SK-N-SH (cell line): ENCODE measurements at regions not wholly inside any gene's neighbourhood (a gene's known extent, or its start where the extent isn't known, plus 50 kb on each side); places are given as distances from the start of the nearest gene placed in this dataset.

ENCODE experiments used
- CTCF ChIA-PET: fragments of 300-600, 350-600 bp; formaldehyde crosslinking; extraction: SDS; loops from one replicate; lab custom pipeline; 2021; lab: Yijun Ruan, JAX
- POLR2A ChIA-PET: fragments of 350-600 bp; sonication (Branson Sonifier 250); formaldehyde crosslinking; extraction: SDS; loops from one replicate; lab custom pipeline; 2020; ENCODE audit warnings: antibody characterized with exemption, inconsistent platforms; lab: Yijun Ruan, JAX
- DNase-seq: peaks from one replicate; pipeline ENCODE4 v3.0.0; 2012
- H2AFZ ChIP-seq: fragments of 200-600 bp; sonication (generic); 2 replicates; pipeline ENCODE4 v1.8.1; 2016; ENCODE audit warnings: antibody characterized with exemption, mild to moderate bottlenecking, low read depth
- H3F3A ChIP-seq: fragments of 200-600 bp; sonication (generic); replicated peaks from 2 replicates; pipeline ENCODE3; 2016; ENCODE audit warnings: antibody characterized with exemption, mild to moderate bottlenecking; ENCODE audit not compliant: insufficient read depth
- H3K27ac ChIP-seq, 2 experiments: fragments of 200-500 bp in 1 of 2; fragments of 200-600 bp in 1 of 2; sonication (Bioruptor generic) in 1 of 2; sonication (generic), shearing (Covaris generic) in 1 of 2; 2 replicates each; pipeline versions ENCODE4 v1.5.1 to v1.6.1; 2014 to 2016; ENCODE audit warnings: low read depth in 2 of 2, inconsistent platforms in 1 of 2, low read length in 1 of 2, mild to moderate bottlenecking in 1 of 2, mixed read lengths in 1 of 2
- H3K27me3 ChIP-seq: fragments of 200-600 bp; sonication (generic), shearing (Covaris generic); 2 replicates; pipeline ENCODE4 v1.6.1; 2016; ENCODE audit warnings: mixed run types; ENCODE audit not compliant: insufficient read depth
- H3K36me3 ChIP-seq, 2 experiments: fragments of 200-500 bp in 1 of 2; fragments of 200-600 bp in 1 of 2; sonication (Bioruptor generic) in 1 of 2; sonication (generic) in 1 of 2; replicated peaks in 1 of 2; 2 replicates each; pipeline versions ENCODE3 to v1.5.1; 2014 to 2016; ENCODE audit warnings: low read length in 1 of 2, mild to moderate bottlenecking in 1 of 2; ENCODE audit not compliant: insufficient read depth in 2 of 2, control insufficient read depth in 1 of 2
- H3K4me1 ChIP-seq, 2 experiments: fragments of 200-500 bp in 1 of 2; fragments of 200-600 bp in 1 of 2; sonication (Bioruptor generic) in 1 of 2; sonication (generic), shearing (Covaris generic) in 1 of 2; 2 replicates each; pipeline versions ENCODE4 v1.5.1 to v1.6.1; 2014 to 2016; ENCODE audit warnings: low read depth in 1 of 2, low read length in 1 of 2, mixed run types in 1 of 2; ENCODE audit not compliant: insufficient read depth in 2 of 2, control insufficient read depth in 1 of 2
- H3K4me2 ChIP-seq: fragments of 200-600 bp; sonication (generic), shearing (Covaris generic); 2 replicates; pipeline ENCODE4 v1.6.1; 2017; ENCODE audit warnings: mixed run types
- H3K4me3 ChIP-seq, 2 experiments: fragments of 200-500 bp in 1 of 2; fragments of 200-600 bp in 1 of 2; sonication (Bioruptor generic) in 1 of 2; sonication (generic), shearing (Covaris generic) in 1 of 2; 2 replicates each; pipeline versions ENCODE4 v1.5.1 to v1.8.1; 2014 to 2016; ENCODE audit warnings: low read depth in 2 of 2, inconsistent platforms in 1 of 2, low read length in 1 of 2, mild to moderate bottlenecking in 1 of 2, mixed read lengths in 1 of 2, moderate library complexity in 1 of 2
- H3K79me2 ChIP-seq: fragments of 200-600 bp; sonication (generic); 2 replicates; pipeline ENCODE4 v1.8.1; 2017; ENCODE audit warnings: mild to moderate bottlenecking; ENCODE audit not compliant: insufficient read depth
- H3K9ac ChIP-seq: fragments of 200-600 bp; sonication (generic); 2 replicates; pipeline ENCODE4 v1.6.1; 2017; ENCODE audit warnings: mixed run types
- H3K9me2 ChIP-seq: fragments of 200-600 bp; sonication (generic); 2 replicates; pipeline ENCODE4 v1.6.1; 2017; ENCODE audit warnings: mixed run types
- H3K9me3 ChIP-seq: fragments of 200-600 bp; sonication (generic); 2 replicates; pipeline ENCODE4 v1.6.1; 2017; ENCODE audit warnings: mixed run types, mild to moderate bottlenecking, moderate library complexity
- H4K20me1 ChIP-seq: fragments of 200-600 bp; sonication (generic); 2 replicates; pipeline ENCODE4 v1.6.1; 2017; ENCODE audit warnings: mild to moderate bottlenecking, mixed run types; ENCODE audit not compliant: insufficient read depth
- FOSL2 ChIP-seq: IDR thresholded peaks from 2 replicates; pipeline ENCODE4 v1.4.0; 2012; ENCODE audit warnings: low read depth, mild to moderate bottlenecking, moderate library complexity, borderline replicate concordance
- FOXJ3 ChIP-seq: sonication (generic); formaldehyde crosslinking; IDR thresholded peaks from 2 replicates; pipeline ENCODE4 v1.5.1; 2020; ENCODE audit warnings: mild to moderate bottlenecking, missing genetic modification reagents
- FOXM1 ChIP-seq: IDR thresholded peaks from 2 replicates; pipeline ENCODE4 v1.4.0; 2012; ENCODE audit warnings: low read depth, mild to moderate bottlenecking
- GATA2 ChIP-seq: sonication (generic); formaldehyde crosslinking; IDR thresholded peaks from 2 replicates; pipeline ENCODE4 v1.5.0; 2020; ENCODE audit warnings: mild to moderate bottlenecking, missing genetic modification reagents
- SIN3A ChIP-seq: IDR thresholded peaks from 2 replicates; pipeline ENCODE4 v1.6.1; 2012; ENCODE audit warnings: low read depth, mild to moderate bottlenecking, low read length, moderate library complexity, borderline replicate concordance
- TCF12 ChIP-seq: IDR thresholded peaks from 2 replicates; pipeline ENCODE4 v1.4.0; 2012
- WGBS: methylation state at CpG from one replicate; pipeline ENCODE4 v1.1.6; 2017; ENCODE audit warnings: low lambda C conversion rate; 5-methylcytosine and 5-hydroxymethylcytosine counted together
- TF ChIP-seq, protein P1 (sequence below): IDR thresholded peaks from 2 replicates; pipeline ENCODE4 v1.4.0; 2012; ENCODE audit warnings: low read depth, borderline replicate concordance
- TF ChIP-seq, protein P2 (sequence below): IDR thresholded peaks from 2 replicates; pipeline ENCODE4 v1.4.0; 2012; ENCODE audit warnings: low read depth, borderline replicate concordance
- TF ChIP-seq, protein P3 (sequence below): IDR thresholded peaks from 2 replicates; pipeline ENCODE4 v1.6.1; 2012; ENCODE audit warnings: mild to moderate bottlenecking, low read depth, low read length, moderate library complexity

DNA sequence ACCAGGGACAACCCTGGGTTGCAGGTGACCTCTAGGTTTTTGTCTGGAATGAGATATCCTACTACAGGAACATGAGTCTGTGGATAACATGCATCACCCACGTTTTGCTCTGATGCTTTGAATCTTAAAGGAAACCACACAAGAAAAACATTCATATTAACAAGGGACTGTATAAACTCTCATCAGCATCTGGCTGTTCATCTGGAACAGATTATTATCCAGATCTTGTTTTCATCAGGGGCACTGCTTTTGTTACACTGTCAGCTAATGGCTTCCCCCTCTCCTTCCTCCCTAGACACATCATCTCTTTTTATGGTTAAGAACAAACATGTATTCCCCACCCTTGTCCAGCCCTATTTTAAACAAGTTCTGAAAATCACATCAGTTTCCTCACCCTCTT, 1095.7 kb downstream of the AACS start (continued):
- TF ChIP-seq, protein P1, sequence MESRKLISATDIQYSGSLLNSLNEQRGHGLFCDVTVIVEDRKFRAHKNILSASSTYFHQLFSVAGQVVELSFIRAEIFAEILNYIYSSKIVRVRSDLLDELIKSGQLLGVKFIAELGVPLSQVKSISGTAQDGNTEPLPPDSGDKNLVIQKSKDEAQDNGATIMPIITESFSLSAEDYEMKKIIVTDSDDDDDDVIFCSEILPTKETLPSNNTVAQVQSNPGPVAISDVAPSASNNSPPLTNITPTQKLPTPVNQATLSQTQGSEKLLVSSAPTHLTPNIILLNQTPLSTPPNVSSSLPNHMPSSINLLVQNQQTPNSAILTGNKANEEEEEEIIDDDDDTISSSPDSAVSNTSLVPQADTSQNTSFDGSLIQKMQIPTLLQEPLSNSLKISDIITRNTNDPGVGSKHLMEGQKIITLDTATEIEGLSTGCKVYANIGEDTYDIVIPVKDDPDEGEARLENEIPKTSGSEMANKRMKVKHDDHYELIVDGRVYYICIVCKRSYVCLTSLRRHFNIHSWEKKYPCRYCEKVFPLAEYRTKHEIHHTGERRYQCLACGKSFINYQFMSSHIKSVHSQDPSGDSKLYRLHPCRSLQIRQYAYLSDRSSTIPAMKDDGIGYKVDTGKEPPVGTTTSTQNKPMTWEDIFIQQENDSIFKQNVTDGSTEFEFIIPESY, result no peak

DNA sequence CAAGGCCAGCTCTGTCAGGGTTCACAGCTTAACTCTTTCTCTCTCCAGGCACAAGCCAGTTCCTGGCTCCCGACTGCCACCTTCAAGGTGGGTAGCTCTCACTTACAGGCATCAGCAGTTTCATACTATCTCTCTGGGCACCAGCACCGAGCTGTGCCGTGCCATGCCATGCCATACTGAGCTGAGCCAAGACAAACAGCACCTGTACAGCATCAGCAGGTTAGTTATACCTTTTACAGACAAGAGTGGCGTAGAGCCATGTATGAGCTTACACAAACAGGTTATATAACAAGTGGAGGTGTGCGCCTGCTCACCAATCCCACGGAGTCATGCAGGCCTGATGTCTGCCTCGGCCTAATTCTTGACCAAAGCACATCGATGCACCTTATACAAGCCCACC, 1098.7 kb downstream of the AACS start:
- Histone ChIP-seq H3K27me3 (no peaks in the 10 kb centered on the region), H3K4me2 (no peak overlapping the region), H3K4me1 (no peaks in the 10 kb centered on the region), H3K9me3 (no peaks in the 10 kb centered on the region), H3K9me2 (no peaks in the 10 kb centered on the region)
- POLR2A ChIA-PET, result no interaction called here
- TF ChIP-seq, protein P2, sequence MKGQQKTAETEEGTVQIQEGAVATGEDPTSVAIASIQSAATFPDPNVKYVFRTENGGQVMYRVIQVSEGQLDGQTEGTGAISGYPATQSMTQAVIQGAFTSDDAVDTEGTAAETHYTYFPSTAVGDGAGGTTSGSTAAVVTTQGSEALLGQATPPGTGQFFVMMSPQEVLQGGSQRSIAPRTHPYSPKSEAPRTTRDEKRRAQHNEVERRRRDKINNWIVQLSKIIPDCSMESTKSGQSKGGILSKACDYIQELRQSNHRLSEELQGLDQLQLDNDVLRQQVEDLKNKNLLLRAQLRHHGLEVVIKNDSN, result no peak
- TF ChIP-seq GATA2 (no peak), SIN3A (no peak), FOXM1 (no peak), FOXJ3 (CRISPR knock-in tag) (no peak), FOSL2 (no peak), TCF12 (no peak)
- TF ChIP-seq, protein P3, sequence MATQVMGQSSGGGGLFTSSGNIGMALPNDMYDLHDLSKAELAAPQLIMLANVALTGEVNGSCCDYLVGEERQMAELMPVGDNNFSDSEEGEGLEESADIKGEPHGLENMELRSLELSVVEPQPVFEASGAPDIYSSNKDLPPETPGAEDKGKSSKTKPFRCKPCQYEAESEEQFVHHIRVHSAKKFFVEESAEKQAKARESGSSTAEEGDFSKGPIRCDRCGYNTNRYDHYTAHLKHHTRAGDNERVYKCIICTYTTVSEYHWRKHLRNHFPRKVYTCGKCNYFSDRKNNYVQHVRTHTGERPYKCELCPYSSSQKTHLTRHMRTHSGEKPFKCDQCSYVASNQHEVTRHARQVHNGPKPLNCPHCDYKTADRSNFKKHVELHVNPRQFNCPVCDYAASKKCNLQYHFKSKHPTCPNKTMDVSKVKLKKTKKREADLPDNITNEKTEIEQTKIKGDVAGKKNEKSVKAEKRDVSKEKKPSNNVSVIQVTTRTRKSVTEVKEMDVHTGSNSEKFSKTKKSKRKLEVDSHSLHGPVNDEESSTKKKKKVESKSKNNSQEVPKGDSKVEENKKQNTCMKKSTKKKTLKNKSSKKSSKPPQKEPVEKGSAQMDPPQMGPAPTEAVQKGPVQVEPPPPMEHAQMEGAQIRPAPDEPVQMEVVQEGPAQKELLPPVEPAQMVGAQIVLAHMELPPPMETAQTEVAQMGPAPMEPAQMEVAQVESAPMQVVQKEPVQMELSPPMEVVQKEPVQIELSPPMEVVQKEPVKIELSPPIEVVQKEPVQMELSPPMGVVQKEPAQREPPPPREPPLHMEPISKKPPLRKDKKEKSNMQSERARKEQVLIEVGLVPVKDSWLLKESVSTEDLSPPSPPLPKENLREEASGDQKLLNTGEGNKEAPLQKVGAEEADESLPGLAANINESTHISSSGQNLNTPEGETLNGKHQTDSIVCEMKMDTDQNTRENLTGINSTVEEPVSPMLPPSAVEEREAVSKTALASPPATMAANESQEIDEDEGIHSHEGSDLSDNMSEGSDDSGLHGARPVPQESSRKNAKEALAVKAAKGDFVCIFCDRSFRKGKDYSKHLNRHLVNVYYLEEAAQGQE, result no peak
- TF ChIP-seq, all 33 proteins: peak for 0
- no peak overlapping the region for H2AFZ ChIP-seq
- H4K20me1 ChIP-seq, result no peaks in the 10 kb centered on the region
- no peak overlapping the region for H3K9ac ChIP-seq
- H3K4me3 ChIP-seq, result no peak overlapping the region
- H3K27ac ChIP-seq, result no peak overlapping the region
- H3K36me3 ChIP-seq, result no peaks in the 10 kb centered on the region
- no peak for DNase-seq
- 67% methylated on average over 8 of the region's 8 CpGs for WGBS
- no peaks in the 10 kb centered on the region for H3K79me2 ChIP-seq
- no peaks in the 10 kb centered on the region for H3F3A ChIP-seq
- CTCF ChIA-PET, result no interaction called here
